ENCODE measurements at regions not wholly inside any gene's neighbourhood (a gene's known extent, or its start where the extent isn't known, plus 50 kb on each side); places are given as distances from the start of the nearest gene placed in this dataset.
"Not testable (repeated sequence)": the region's sequence is repeated elsewhere in the genome, so short reads cannot be mapped to it uniquely, and the experiment has no call there.

DNA sequence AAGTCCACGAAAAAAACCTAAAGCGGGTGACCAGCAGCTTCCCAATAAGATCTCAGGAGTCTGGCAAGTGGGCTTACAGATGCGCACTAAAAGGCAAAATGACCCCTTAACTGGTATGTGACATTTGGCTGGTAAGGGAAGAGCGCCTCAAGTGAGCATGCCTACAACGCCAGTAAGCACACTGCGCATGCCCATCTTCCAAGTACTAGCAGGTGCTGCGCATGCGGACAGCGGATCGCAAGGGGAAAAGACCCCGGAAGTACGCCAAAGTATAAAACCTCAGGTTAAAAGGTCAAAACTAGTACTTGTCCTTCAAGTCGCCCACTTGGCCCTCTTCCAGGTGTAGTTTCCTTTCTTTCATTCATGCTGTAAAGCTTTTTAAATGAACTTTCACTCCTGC, 518.5 kb upstream of the MDGA2 start:
- TF ChIP-seq EP300 (IDR thresholded peaks at IDR 0.05), result no peak
- TF ChIP-seq, protein P1, sequence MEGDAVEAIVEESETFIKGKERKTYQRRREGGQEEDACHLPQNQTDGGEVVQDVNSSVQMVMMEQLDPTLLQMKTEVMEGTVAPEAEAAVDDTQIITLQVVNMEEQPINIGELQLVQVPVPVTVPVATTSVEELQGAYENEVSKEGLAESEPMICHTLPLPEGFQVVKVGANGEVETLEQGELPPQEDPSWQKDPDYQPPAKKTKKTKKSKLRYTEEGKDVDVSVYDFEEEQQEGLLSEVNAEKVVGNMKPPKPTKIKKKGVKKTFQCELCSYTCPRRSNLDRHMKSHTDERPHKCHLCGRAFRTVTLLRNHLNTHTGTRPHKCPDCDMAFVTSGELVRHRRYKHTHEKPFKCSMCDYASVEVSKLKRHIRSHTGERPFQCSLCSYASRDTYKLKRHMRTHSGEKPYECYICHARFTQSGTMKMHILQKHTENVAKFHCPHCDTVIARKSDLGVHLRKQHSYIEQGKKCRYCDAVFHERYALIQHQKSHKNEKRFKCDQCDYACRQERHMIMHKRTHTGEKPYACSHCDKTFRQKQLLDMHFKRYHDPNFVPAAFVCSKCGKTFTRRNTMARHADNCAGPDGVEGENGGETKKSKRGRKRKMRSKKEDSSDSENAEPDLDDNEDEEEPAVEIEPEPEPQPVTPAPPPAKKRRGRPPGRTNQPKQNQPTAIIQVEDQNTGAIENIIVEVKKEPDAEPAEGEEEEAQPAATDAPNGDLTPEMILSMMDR (IDR thresholded peaks at IDR 0.05), result no peak
- no peak for TF ChIP-seq POLR2A (IDR thresholded peaks at IDR 0.05)
- WGBS, 3 donors, result 89% methylated on average over 13 of the region's 13 CpGs
- Histone ChIP-seq H3K9me3 (no peaks in the 10 kb centered on the region), H3K4me3 (no peak overlapping the region), H3K36me3 (no peaks in the 10 kb centered on the region), H3K27ac (no peak overlapping the region), H3K27me3 (no peaks in the 10 kb centered on the region), H3K4me1 (ENCODE audit: insufficient read depth) (no peaks in the 10 kb centered on the region)
- DNase-seq, result no peak
- intact Hi-C loops (cut with DNase I), result no loop called here

DNA sequence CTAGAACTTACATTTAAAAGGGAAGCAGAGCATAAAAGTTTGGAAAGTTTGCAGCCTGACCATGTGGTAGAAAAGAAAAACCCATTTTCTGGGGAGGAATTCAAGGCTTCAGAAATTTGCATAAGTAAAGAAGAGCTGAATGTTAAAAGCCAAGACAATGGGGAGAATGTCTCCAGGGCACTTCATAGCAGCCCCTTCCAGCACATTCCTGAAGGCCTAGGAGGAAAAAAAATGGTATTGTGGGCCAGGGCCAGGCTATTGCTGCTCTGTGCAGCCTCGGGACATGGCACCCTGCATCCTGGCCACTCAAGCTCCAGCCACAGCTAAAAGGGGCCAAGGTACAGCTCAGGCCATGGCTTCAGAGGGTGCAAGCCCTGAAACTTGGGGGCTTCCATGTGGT, 474.2 kb upstream of the MDGA2 start:
- 82 to 100% (median 89%) methylated on average over 1 of the region's 1 CpG for WGBS, 3 donors
- H3K9me3 ChIP-seq; H3K4me1 ChIP-seq (ENCODE audit: insufficient read depth); DNase-seq; H3K27me3 ChIP-seq; intact Hi-C loops (cut with DNase I); H3K27ac ChIP-seq; H3K4me3 ChIP-seq; H3K36me3 ChIP-seq: not testable (repeated sequence)

DNA sequence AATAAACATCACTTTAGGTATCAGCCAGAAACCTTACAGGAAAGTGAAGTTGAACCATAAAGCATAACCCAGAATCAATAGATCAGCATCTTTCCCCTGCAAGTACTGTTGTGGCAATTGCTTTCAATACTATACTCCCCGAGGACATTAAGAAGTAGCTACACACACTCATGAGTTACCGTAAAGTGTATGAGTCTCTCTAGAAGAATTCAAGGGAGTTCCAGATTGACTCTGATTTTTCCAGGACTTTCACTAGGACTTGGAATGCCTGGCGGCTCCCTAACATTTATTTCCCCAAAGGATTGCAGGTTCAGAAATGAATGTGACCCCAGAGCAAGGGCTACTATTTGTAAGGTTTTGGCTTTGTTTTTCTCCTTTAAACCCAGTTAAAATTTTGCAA, 465.4 kb upstream of the MDGA2 start:
- no peak overlapping the region for H3K4me3 ChIP-seq
- no peaks in the 10 kb centered on the region for H3K9me3 ChIP-seq
- no peaks in the 10 kb centered on the region for H3K27me3 ChIP-seq
- WGBS, 3 donors, result 76 to 84% (median 83%) methylated on average over 3 of the region's 3 CpGs
- H3K27ac ChIP-seq, result no peak overlapping the region
- DNase-seq, result no peak
- no peak for TF ChIP-seq POLR2A (IDR thresholded peaks at IDR 0.05)
- TF ChIP-seq, protein P1 (IDR thresholded peaks at IDR 0.05), result no peak
- no peak for TF ChIP-seq EP300 (IDR thresholded peaks at IDR 0.05)
- no peaks in the 10 kb centered on the region for H3K36me3 ChIP-seq
- H3K4me1 ChIP-seq (ENCODE audit: insufficient read depth), result no peaks in the 10 kb centered on the region
- intact Hi-C loops (cut with DNase I), result no loop called here

DNA sequence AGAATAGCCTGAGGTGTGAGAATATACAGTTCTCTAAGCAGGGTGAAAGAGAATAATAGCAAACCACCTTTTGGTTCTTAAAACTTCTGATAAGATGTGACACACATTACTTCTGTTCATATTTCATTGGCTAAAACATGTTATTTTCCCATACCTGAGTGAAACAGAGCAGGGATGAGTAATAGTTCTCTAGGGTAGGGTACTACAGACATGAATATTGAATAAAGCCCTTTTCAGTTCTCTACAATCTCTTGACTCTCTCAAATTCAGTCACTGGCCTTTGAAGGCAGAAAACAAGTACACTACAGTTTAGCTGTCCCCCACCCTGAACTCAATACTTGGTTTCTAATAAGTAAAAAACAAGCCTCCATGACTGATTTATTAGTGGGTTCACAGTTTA, 454.1 kb upstream of the MDGA2 start:
- H3K9me3 ChIP-seq, result no peaks in the 10 kb centered on the region
- H3K4me1 ChIP-seq (ENCODE audit: insufficient read depth), result no peaks in the 10 kb centered on the region
- H3K27ac ChIP-seq, result no peak overlapping the region
- H3K4me3 ChIP-seq, result no peak overlapping the region
- DNase-seq, result no peak
- TF ChIP-seq, protein P1 (IDR thresholded peaks at IDR 0.05), result no peak
- TF ChIP-seq POLR2A (IDR thresholded peaks at IDR 0.05), result no peak
- TF ChIP-seq EP300 (IDR thresholded peaks at IDR 0.05), result no peak
- no peaks in the 10 kb centered on the region for H3K36me3 ChIP-seq
- intact Hi-C loops (cut with DNase I), result no loop called here
- H3K27me3 ChIP-seq, result no peaks in the 10 kb centered on the region

DNA sequence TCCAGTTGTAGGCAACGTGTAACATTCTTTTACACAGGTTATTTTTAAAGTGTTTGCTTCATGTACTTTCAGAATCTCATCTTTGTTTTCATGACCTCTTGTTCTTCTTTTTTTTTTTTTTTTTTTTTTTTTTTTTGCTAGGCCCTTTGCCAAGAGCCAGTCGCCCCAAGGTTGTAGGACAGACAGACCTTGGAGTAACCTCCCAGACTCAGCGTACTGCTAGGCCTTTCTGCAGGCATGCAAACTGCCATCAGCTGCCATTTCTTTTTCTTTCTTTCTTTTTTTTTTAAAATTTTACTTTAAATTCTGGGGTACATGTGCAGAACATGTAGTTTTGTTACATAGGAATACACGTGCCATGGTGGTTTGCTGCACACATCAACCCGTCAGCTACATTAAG, 452.3 kb upstream of the MDGA2 start:
- TF ChIP-seq, protein P1 (IDR thresholded peaks at IDR 0.05), result no peak
- no peak for TF ChIP-seq EP300 (IDR thresholded peaks at IDR 0.05)
- TF ChIP-seq POLR2A (IDR thresholded peaks at IDR 0.05), result no peak
- no peaks in the 10 kb centered on the region for H3K36me3 ChIP-seq
- H3K4me3 ChIP-seq, result no peak overlapping the region
- no peaks in the 10 kb centered on the region for H3K4me1 ChIP-seq (ENCODE audit: insufficient read depth)
- H3K9me3 ChIP-seq, result no peaks in the 10 kb centered on the region
- DNase-seq, result no peak
- intact Hi-C loops (cut with DNase I), result no loop called here
- no peaks in the 10 kb centered on the region for H3K27me3 ChIP-seq
- H3K27ac ChIP-seq, result no peak overlapping the region
- 47 to 63% (median 53%) methylated on average over 5 of the region's 5 CpGs for WGBS, 3 donors

Measured in ovary (tissue), 7 donors.